IMR-90 (cell line): ENCODE measurements at regions not wholly inside any gene's neighbourhood (a gene's known extent, or its start where the extent isn't known, plus 50 kb on each side); places are given as distances from the start of the nearest gene placed in this dataset.

Source experiments
- ATAC-seq: fragments of 200-7000 bp; cut with Tn5 transposase; 2 replicates; pipeline ENCODE4 v1.9.1; 2020; ENCODE audit warnings: low read depth, mild to moderate bottlenecking, moderate library complexity
- BruUV-seq: library from RNA; stranded (reverse); fragments of 400-500 nt; replicated peaks from 2 replicates; lab custom pipeline; 2021; lab: Mats Ljungman, UMichigan
- CTCF ChIA-PET: fragments of 300-600 bp; formaldehyde crosslinking; extraction: SDS; loops from one replicate; lab custom pipeline; 2021; ENCODE audit warnings: antibody characterized with exemption; lab: Yijun Ruan, JAX
- POLR2A ChIA-PET: fragments of 300-600 bp; sonication (Branson Sonifier 250); formaldehyde crosslinking; loops from one replicate; lab custom pipeline; 2022; ENCODE audit warnings: antibody characterized with exemption; ENCODE audit not compliant: unreplicated experiment; lab: Charles Lee
- DNase-seq: peaks from one replicate; pipeline ENCODE4 v3.0.0; 2013
- H2AFZ ChIP-seq: replicated peaks from 2 replicates; pipeline ENCODE3; 2013; ENCODE audit warnings: low read length, mild to moderate bottlenecking; ENCODE audit not compliant: poor library complexity
- H2AK5ac ChIP-seq: 2 replicates; pipeline ENCODE4 v1.6.1; 2013; ENCODE audit warnings: low read depth, low read length, inconsistent platforms
- H2AK9ac ChIP-seq: replicated peaks from 2 replicates; pipeline ENCODE3; 2013; ENCODE audit warnings: mild to moderate bottlenecking, low read depth, low read length, moderate library complexity; ENCODE audit not compliant: poor library complexity
- H2BK120ac ChIP-seq: 2 replicates; pipeline ENCODE4 v1.6.1; 2013; ENCODE audit warnings: low read depth, low read length, inconsistent platforms
- H2BK15ac ChIP-seq: 3 replicates; pipeline ENCODE4 v1.6.1; 2013; ENCODE audit warnings: low read depth, low read length, inconsistent platforms
- H2BK20ac ChIP-seq: 2 replicates; pipeline ENCODE4 v1.6.1; 2013; ENCODE audit warnings: low read depth, mild to moderate bottlenecking, inconsistent platforms, low read length, moderate library complexity
- H2BK5ac ChIP-seq: 2 replicates; pipeline ENCODE4 v1.6.1; 2013; ENCODE audit warnings: mild to moderate bottlenecking, low read depth, low read length, inconsistent platforms; ENCODE audit not compliant: poor library complexity, severe bottlenecking
- H3K14ac ChIP-seq: replicated peaks from 2 replicates; pipeline ENCODE4 v1.6.1; 2013; ENCODE audit warnings: low read depth, low read length, inconsistent platforms
- H3K18ac ChIP-seq: 2 replicates; pipeline ENCODE4 v1.6.1; 2013; ENCODE audit warnings: low read depth, low read length, control low read depth
- H3K23ac ChIP-seq: 2 replicates; pipeline ENCODE4 v1.6.1; 2013; ENCODE audit warnings: low read depth, low read length, inconsistent platforms
- H3K27ac ChIP-seq: 2 replicates; pipeline ENCODE4 v1.5.1; 2013; ENCODE audit warnings: mild to moderate bottlenecking, control low read depth, low read length; ENCODE audit not compliant: insufficient read depth
- H3K27me3 ChIP-seq: 2 replicates; pipeline ENCODE4 v1.6.1; 2013; ENCODE audit warnings: low read length; ENCODE audit not compliant: control insufficient read depth, insufficient read depth
- H3K36me3 ChIP-seq: 2 replicates; pipeline ENCODE4 v1.6.1; 2013; ENCODE audit warnings: low read length, mixed read lengths; ENCODE audit not compliant: control insufficient read depth, insufficient read depth
- H3K4ac ChIP-seq: 2 replicates; pipeline ENCODE4 v1.6.1; 2013; ENCODE audit warnings: low read depth, low read length, inconsistent platforms
- H3K4me1 ChIP-seq: 2 replicates; pipeline ENCODE4 v1.6.1; 2013; ENCODE audit warnings: low read length, mixed read lengths; ENCODE audit not compliant: control insufficient read depth, insufficient read depth
- H3K4me2 ChIP-seq: 2 replicates; pipeline ENCODE4 v1.6.1; 2013; ENCODE audit warnings: low read depth, mild to moderate bottlenecking, control low read depth, low read length, moderate library complexity
- H3K4me3 ChIP-seq: 2 replicates; pipeline ENCODE4 v1.5.1; 2013; ENCODE audit warnings: low read depth, mild to moderate bottlenecking, control low read depth, low read length, moderate library complexity; ENCODE audit not compliant: insufficient read depth
- H3K56ac ChIP-seq: 2 replicates; pipeline ENCODE4 v1.6.1; 2013; ENCODE audit warnings: low read length, inconsistent platforms; ENCODE audit not compliant: insufficient read depth; ENCODE audit errors: extremely low read depth
- H3K79me1 ChIP-seq, 2 experiments: 2 replicates each; pipeline ENCODE4 v1.6.1; 2013; ENCODE audit warnings: low read length in 2 of 2, inconsistent platforms in 1 of 2, low read depth in 1 of 2
- H3K9ac ChIP-seq: 2 replicates; pipeline ENCODE4 v1.6.1; 2013; ENCODE audit warnings: low read depth, low read length, control low read depth
- H3K9me1 ChIP-seq: 2 replicates; pipeline ENCODE4 v1.6.1; 2013; ENCODE audit warnings: low read length, inconsistent platforms; ENCODE audit not compliant: insufficient read depth
- H3K9me3 ChIP-seq: 2 replicates; pipeline ENCODE4 v1.6.1; 2013; ENCODE audit warnings: low read length; ENCODE audit not compliant: control insufficient read depth, insufficient read depth
- H4K20me1 ChIP-seq: 2 replicates; pipeline ENCODE4 v1.6.1; 2013; ENCODE audit warnings: low read length, inconsistent platforms; ENCODE audit not compliant: insufficient read depth
- H4K5ac ChIP-seq: 2 replicates; pipeline ENCODE4 v1.6.1; 2013; ENCODE audit warnings: mild to moderate bottlenecking, low read depth, low read length, control low read depth
- H4K8ac ChIP-seq, 2 experiments: 2 replicates each; pipeline ENCODE4 v1.6.1; 2013; ENCODE audit warnings: low read depth in 2 of 2, low read length in 2 of 2, control low read depth in 1 of 2, inconsistent platforms in 1 of 2
- H4K91ac ChIP-seq: 2 replicates; pipeline ENCODE4 v1.6.1; 2013; ENCODE audit warnings: low read depth, low read length, inconsistent platforms; ENCODE audit not compliant: insufficient read depth
- BHLHE40 ChIP-seq: fragments of 150-350 bp; IDR thresholded peaks from 2 replicates; pipeline ENCODE4 v1.6.1; 2016; ENCODE audit warnings: mild to moderate bottlenecking, low read depth, low read length
- CHD1 ChIP-seq: IDR thresholded peaks from 2 replicates; pipeline ENCODE4 v1.6.1; 2012; ENCODE audit warnings: low read depth, low read length, improper control_type of control experiment
- CTCF ChIP-seq: conservative IDR thresholded peaks from 2 replicates; pipeline ENCODE4 v1.5.1; 2012; ENCODE audit warnings: mild to moderate bottlenecking, low read depth, low read length, improper control_type of control experiment
- FOS ChIP-seq: fragments of 150-350 bp; IDR thresholded peaks from 2 replicates; pipeline ENCODE4 v1.6.1; 2016; ENCODE audit warnings: low read depth, low read length
- MAZ ChIP-seq: IDR thresholded peaks from 2 replicates; pipeline ENCODE4 v1.6.1; 2012; ENCODE audit warnings: low read depth, mild to moderate bottlenecking, low read length, improper control_type of control experiment, moderate library complexity, borderline replicate concordance
- MXI1 ChIP-seq: IDR thresholded peaks from 2 replicates; pipeline ENCODE4 v1.6.1; 2012; ENCODE audit warnings: low read depth, mild to moderate bottlenecking, low read length, moderate library complexity, borderline replicate concordance
- POLR2A ChIP-seq: IDR thresholded peaks from 2 replicates; pipeline ENCODE4 v1.6.1; 2012; ENCODE audit warnings: mild to moderate bottlenecking, low read depth, low read length
- RAD21 ChIP-seq: IDR thresholded peaks from 2 replicates; pipeline ENCODE4 v1.6.1; 2012; ENCODE audit warnings: low read length, improper control_type of control experiment
- RCOR1 ChIP-seq: IDR thresholded peaks from 2 replicates; pipeline ENCODE4 v1.6.1; 2012; ENCODE audit warnings: mild to moderate bottlenecking, low read length, improper control_type of control experiment; ENCODE audit not compliant: insufficient replicate concordance
- RFX5 ChIP-seq: IDR thresholded peaks from 2 replicates; pipeline ENCODE4 v1.8.0; 2012; ENCODE audit warnings: low read depth, mild to moderate bottlenecking, low read length, moderate library complexity
- WGBS, 2 experiments: methylation state at CpG; one replicate each; pipeline versions ENCODE4 v1.1.5 to v1.1.7; 2013; ENCODE audit warnings: missing lambda C conversion rate in 2 of 2; ENCODE audit not compliant: insufficient read length in 1 of 2; ENCODE audit errors: extremely low coverage in 2 of 2; 5-methylcytosine and 5-hydroxymethylcytosine counted together
- dilution Hi-C: fragments of 300-500 bp; cut with HindIII; formaldehyde crosslinking; loops from one replicate; pipeline ENCODE4 v1.14.3; 2018; ENCODE audit warnings: low sequenced_read_pairs; ENCODE audit not compliant: unreplicated experiment
- in situ Hi-C: fragments of 300-500 bp; cut with MboI; formaldehyde crosslinking; loops from 3 replicates; pipeline ENCODE4 v1.14.3; 2019; ENCODE audit warnings: low sequenced_read_pairs, inconsistent platforms, mixed read lengths
- intact Hi-C: fragments of 100-400 bp; cut with micrococcal nuclease; formaldehyde crosslinking; loops from 2 replicates; pipeline ENCODE4 v1.10.0; 2022

GRCh38 chr20:40104959-40105358, 584.1 kb downstream of the MAFB start:
- Histone ChIP-seq H4K20me1 (no peaks in the 10 kb centered on the region), H3K79me1 (no peaks in the 10 kb centered on the region), H2AK9ac (no peak overlapping the region), H4K8ac (no peak overlapping the region), H3K4me3 (no peak overlapping the region), H2AFZ (no peak overlapping the region), H3K56ac (no peak overlapping the region), H2BK20ac (no peak overlapping the region), H3K4me2 (no peak overlapping the region), H3K9me3 (no peaks in the 10 kb centered on the region), H3K27ac (no peak overlapping the region), H3K4me1 (no peaks in the 10 kb centered on the region), H3K27me3 (no peaks in the 10 kb centered on the region), H3K23ac (no peak overlapping the region), H3K18ac (no peak overlapping the region), H3K4ac (no peak overlapping the region), H4K5ac (no peak overlapping the region), H2BK15ac (no peak overlapping the region), H2BK120ac (no peak overlapping the region), H4K91ac (no peak overlapping the region), H3K9ac (no peak overlapping the region), H3K14ac (no peak overlapping the region), H2BK5ac (no peak overlapping the region), H3K9me1 (no peaks in the 10 kb centered on the region), H2AK5ac (no peak overlapping the region), H3K36me3 (no peaks in the 10 kb centered on the region)
- dilution Hi-C loops, result no loop called here
- intact Hi-C loops, result no loop called here
- in situ Hi-C loops, result no loop called here
- WGBS, 2 experiments, result 20% methylated on average over 1 of the region's 5 CpGs; no CpG with 5 or more reads in 1 of the 2 experiments
- no TSS peak for BruUV-seq
- POLR2A ChIA-PET, result no interaction called here
- ATAC-seq (no peak), DNase-seq (no peak)
- TF ChIP-seq FOS (no peak), RCOR1 (no peak), CHD1 (no peak), BHLHE40 (no peak), MAZ (no peak), CTCF (no peak), POLR2A (no peak), RAD21 (no peak), MXI1 (no peak), RFX5 (no peak)
- CTCF ChIA-PET, result no interaction called here
